ENCODE measurements at regions not wholly inside any gene's neighbourhood (a gene's known extent, or its start where the extent isn't known, plus 50 kb on each side); places are given as distances from the start of the nearest gene placed in this dataset.

DNA sequence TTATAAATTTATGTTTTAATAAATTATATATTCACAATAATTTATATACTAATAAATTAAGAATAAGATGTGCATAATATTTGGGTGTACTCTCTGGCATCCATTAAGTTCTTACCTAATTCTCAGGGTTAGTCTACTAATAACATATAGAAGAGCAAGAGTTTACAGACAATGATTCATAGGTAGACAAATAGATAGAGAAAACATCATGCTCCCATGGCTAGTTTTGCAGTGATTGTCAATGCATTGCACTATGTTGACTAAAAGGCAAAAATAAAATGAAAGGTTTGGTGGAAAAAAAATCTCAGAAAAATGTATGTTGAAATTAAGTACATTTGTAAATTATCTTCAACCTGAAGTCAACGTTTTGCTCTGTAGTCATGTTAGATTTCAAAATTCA lies 606.0 kb downstream of the KCTD8 start:
- Histone ChIP-seq H3K27ac (ENCODE audit: low read length) (no peak overlapping the region), H3K27me3 (ENCODE audit: control insufficient read depth, insufficient read depth, low read length) (no peaks in the 10 kb centered on the region), H3K4me3 (ENCODE audit: low read length) (no peak overlapping the region), H3K36me3 (ENCODE audit: control insufficient read depth, insufficient read depth, low read length) (no peaks in the 10 kb centered on the region), H3K4me1 (ENCODE audit: control insufficient read depth, insufficient read depth, low read length) (no peaks in the 10 kb centered on the region), H3K9me3 (ENCODE audit: control insufficient read depth, insufficient read depth, low read length) (no peaks in the 10 kb centered on the region)
- no CpG with 5 or more reads among the region's 1 CpG for WGBS (ENCODE audit: insufficient coverage, insufficient read length)
- DNase-seq (ENCODE audit: low read depth, low spot score) = no peak

DNA sequence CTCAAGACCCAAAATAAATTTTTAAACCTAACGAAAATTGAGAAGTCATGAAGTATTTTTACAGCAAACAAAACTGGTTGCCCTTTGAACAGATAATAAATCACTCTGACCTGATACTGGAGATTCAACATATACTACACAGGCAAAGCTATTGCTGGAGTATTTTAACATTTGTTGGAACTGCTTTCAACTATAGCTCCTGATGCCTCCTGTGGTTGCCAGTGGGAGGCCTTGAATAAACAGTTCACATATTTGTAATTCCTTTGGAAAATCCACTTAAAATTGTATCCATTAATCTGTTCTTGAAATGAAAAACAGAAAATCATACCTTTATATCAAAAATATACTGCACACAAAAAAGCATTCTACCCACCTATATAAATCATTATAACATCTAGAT lies 605.1 kb downstream of the KCTD8 start:
- Histone ChIP-seq H3K9me3 (ENCODE audit: control insufficient read depth, insufficient read depth, low read length) (no peaks in the 10 kb centered on the region), H3K27ac (ENCODE audit: low read length) (no peak overlapping the region), H3K4me3 (ENCODE audit: low read length) (no peak overlapping the region), H3K4me1 (ENCODE audit: control insufficient read depth, insufficient read depth, low read length) (no peaks in the 10 kb centered on the region), H3K36me3 (ENCODE audit: control insufficient read depth, insufficient read depth, low read length) (no peaks in the 10 kb centered on the region), H3K27me3 (ENCODE audit: control insufficient read depth, insufficient read depth, low read length) (no peaks in the 10 kb centered on the region)
- no CpG with 5 or more reads among the region's 1 CpG for WGBS (ENCODE audit: insufficient coverage, insufficient read length)
- peak; percentile 11 for DNase-seq (ENCODE audit: low read depth, low spot score)

DNA sequence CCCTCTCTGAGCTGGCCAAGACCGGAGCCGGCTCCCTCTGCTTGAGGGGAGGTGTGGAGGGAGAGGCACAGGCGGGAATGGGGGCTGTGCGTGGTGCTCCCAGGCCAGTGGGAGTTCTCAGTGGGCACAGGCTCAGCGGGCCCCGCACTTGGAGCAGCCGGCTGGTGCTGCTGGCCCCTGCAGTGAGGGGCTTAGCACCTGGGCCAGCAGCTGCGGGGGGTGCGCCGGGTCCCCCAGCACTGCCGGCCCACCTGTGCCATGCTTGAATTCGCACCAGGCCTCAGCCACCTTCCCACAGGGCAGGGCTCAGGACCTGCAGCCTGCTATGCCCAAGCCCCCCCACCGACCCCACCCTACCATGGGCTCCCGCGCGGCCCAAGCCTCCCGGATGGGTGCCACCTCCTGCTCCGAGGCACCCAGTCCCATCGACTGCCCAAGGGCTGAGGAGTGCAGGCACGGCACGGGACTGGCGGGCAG lies 602.5 kb downstream of the KCTD8 start:
- no peak overlapping the region for H3K4me3 ChIP-seq (ENCODE audit: low read length)
- H3K27ac ChIP-seq (ENCODE audit: low read length) = no peak overlapping the region
- H3K36me3 ChIP-seq (ENCODE audit: control insufficient read depth, insufficient read depth, low read length) = no peaks in the 10 kb centered on the region
- no peaks in the 10 kb centered on the region for H3K4me1 ChIP-seq (ENCODE audit: control insufficient read depth, insufficient read depth, low read length)
- no peak for DNase-seq (ENCODE audit: low read depth, low spot score)
- H3K9me3 ChIP-seq (ENCODE audit: control insufficient read depth, insufficient read depth, low read length) = no peaks in the 10 kb centered on the region
- no peaks in the 10 kb centered on the region for H3K27me3 ChIP-seq (ENCODE audit: control insufficient read depth, insufficient read depth, low read length)
- WGBS (ENCODE audit: insufficient coverage, insufficient read length) = no CpG with 5 or more reads among the region's 22 CpGs

DNA sequence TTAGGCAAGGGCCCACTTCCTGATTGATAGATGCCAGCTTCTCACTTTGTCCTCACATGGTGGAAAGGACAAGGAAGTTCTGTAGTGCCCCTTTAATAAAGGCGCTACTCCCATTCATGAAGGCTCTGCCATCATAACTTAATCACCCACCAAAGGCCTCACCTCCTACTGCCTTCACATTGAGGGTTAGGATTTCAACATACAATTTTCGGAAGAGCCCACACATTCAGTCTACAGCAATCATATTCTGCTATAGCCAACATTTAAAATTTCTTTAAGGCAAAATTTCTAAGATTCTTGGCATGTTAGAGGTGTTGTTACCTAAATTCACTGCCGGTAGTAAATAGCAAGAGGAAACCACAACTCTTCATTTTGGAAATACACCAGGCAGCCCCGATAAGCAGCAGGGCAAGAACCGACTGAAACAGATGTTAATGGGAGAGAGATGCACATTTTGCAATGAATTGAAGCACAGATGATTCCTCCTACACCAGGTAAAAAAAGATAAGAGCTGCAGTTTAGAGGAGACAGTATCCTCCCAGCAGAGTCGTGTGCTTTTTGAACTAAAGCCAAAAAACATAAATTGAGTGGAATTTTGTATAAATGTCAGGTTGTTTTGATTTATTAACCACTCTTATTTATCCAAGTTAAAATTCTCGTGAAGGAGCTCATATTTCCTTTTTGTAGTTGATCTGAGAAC lies 594.9 kb downstream of the KCTD8 start:
- H3K4me3 ChIP-seq (ENCODE audit: low read length) = no peak overlapping the region
- no peak overlapping the region for H3K27ac ChIP-seq (ENCODE audit: low read length)
- no peaks in the 10 kb centered on the region for H3K36me3 ChIP-seq (ENCODE audit: control insufficient read depth, insufficient read depth, low read length)
- no peaks in the 10 kb centered on the region for H3K4me1 ChIP-seq (ENCODE audit: control insufficient read depth, insufficient read depth, low read length)
- DNase-seq (ENCODE audit: low read depth, low spot score) = no peak
- H3K27me3 ChIP-seq (ENCODE audit: control insufficient read depth, insufficient read depth, low read length) = no peaks in the 10 kb centered on the region
- no CpG with 5 or more reads among the region's 7 CpGs for WGBS (ENCODE audit: insufficient coverage, insufficient read length)
- H3K9me3 ChIP-seq (ENCODE audit: control insufficient read depth, insufficient read depth, low read length) = no peaks in the 10 kb centered on the region

DNA sequence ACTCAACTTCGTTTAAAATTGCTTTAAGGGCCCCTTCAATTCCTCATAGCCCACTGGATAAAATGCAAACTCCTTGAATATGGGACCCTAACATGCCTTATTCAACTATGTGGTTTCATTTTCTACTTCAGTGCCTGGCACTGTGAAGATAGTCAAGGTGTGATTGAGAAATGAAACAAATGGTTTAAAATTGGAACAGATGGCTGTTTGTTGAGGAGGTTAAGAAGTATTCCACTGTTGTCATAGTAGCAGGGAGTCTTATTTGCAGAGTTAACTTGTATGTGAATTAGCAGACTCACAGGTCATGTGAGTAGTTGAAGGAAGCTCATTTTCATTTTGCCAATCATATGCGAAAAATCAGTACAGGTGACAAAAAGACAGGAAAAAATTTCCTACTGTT lies 593.3 kb downstream of the KCTD8 start:
- no peaks in the 10 kb centered on the region for H3K36me3 ChIP-seq (ENCODE audit: control insufficient read depth, insufficient read depth, low read length)
- no peak overlapping the region for H3K27ac ChIP-seq (ENCODE audit: low read length)
- H3K4me1 ChIP-seq (ENCODE audit: control insufficient read depth, insufficient read depth, low read length) = no peaks in the 10 kb centered on the region
- no peak for DNase-seq (ENCODE audit: low read depth, low spot score)
- no peaks in the 10 kb centered on the region for H3K9me3 ChIP-seq (ENCODE audit: control insufficient read depth, insufficient read depth, low read length)
- H3K4me3 ChIP-seq (ENCODE audit: low read length) = no peak overlapping the region
- WGBS (ENCODE audit: insufficient coverage, insufficient read length) = no CpG with 5 or more reads among the region's 2 CpGs
- no peaks in the 10 kb centered on the region for H3K27me3 ChIP-seq (ENCODE audit: control insufficient read depth, insufficient read depth, low read length)

DNA sequence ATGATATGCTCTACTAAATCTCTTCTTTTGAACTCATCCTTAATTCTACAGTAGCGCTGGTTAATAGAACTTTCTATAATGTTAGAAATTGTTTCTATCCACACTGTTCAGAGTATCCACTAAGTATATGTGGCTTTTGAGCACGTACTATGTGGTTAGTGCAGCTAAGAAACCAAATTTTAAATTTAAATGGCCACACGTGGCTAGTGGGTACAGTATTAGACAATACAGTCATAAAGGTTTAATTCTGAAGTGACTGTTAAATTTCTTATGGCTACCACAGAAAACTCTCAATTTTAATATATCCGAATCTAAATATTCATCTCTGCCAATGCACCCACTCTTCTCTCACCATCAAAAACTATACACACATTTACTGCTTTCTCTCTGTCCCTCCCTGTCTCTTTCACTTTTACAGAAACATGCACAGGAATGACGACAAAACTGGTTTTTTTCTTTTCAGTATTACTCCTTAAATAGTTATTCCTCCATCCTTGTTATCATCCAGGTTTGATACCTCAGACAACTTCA lies 583.9 kb downstream of the KCTD8 start:
- Histone ChIP-seq H3K27me3 (ENCODE audit: control insufficient read depth, insufficient read depth, low read length) (no peaks in the 10 kb centered on the region), H3K9me3 (ENCODE audit: control insufficient read depth, insufficient read depth, low read length) (no peaks in the 10 kb centered on the region), H3K27ac (ENCODE audit: low read length) (no peak overlapping the region), H3K36me3 (ENCODE audit: control insufficient read depth, insufficient read depth, low read length) (no peaks in the 10 kb centered on the region), H3K4me1 (ENCODE audit: control insufficient read depth, insufficient read depth, low read length) (no peaks in the 10 kb centered on the region), H3K4me3 (ENCODE audit: low read length) (no peak overlapping the region)
- DNase-seq (ENCODE audit: low read depth, low spot score) = no peak
- 100% methylated on average over 1 of the region's 5 CpGs for WGBS (ENCODE audit: insufficient coverage, insufficient read length)

DNA sequence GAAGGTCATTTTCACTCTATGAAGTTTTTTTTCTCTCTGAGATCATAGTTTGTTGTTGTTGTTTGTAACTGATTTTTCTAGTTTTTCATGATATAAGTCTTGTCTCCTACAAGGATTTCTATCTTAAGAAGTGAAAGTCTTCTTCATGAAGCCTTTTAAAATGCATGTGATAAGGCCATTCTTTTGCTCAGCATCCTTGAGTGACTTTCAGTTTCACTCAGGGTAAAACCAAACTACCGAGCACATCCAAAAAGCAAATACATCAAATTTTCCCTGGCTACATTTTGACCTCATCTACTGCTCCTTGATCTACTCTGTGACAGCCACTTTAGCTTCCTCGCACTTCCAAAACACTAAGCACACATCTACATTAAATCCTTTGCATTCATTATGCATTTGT lies 580.7 kb downstream of the KCTD8 start:
- Histone ChIP-seq H3K9me3 (ENCODE audit: control insufficient read depth, insufficient read depth, low read length) (no peaks in the 10 kb centered on the region), H3K27me3 (ENCODE audit: control insufficient read depth, insufficient read depth, low read length) (no peaks in the 10 kb centered on the region), H3K4me3 (ENCODE audit: low read length) (no peak overlapping the region), H3K4me1 (ENCODE audit: control insufficient read depth, insufficient read depth, low read length) (no peaks in the 10 kb centered on the region), H3K27ac (ENCODE audit: low read length) (no peak overlapping the region), H3K36me3 (ENCODE audit: control insufficient read depth, insufficient read depth, low read length) (no peaks in the 10 kb centered on the region)
- DNase-seq (ENCODE audit: low read depth, low spot score) = no peak
- WGBS (ENCODE audit: insufficient coverage, insufficient read length) = no CpG with 5 or more reads among the region's 2 CpGs

DNA sequence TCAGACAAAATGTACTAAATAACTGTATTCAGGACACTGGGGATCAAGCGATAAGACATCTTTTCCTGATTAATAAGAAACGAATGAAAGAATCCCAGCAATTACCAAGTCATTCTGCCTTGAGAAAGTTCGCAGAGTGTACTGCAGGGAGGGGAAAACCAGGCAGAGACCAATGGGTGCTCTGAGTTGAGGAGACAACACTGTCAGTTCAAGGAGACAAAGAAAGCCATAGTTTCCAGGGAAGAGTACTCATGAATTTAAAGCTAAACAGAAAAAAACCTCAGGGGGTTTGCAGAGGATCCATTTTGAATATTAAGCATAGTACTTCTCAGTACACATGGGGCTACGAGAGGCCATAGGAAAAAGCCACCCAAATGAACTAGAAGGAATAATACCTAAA lies 573.0 kb downstream of the KCTD8 start:
- WGBS (ENCODE audit: insufficient coverage, insufficient read length) = no CpG with 5 or more reads among the region's 4 CpGs
- Histone ChIP-seq H3K27ac (ENCODE audit: low read length) (no peak overlapping the region), H3K27me3 (ENCODE audit: control insufficient read depth, insufficient read depth, low read length) (no peaks in the 10 kb centered on the region), H3K4me1 (ENCODE audit: control insufficient read depth, insufficient read depth, low read length) (no peaks in the 10 kb centered on the region), H3K4me3 (ENCODE audit: low read length) (no peak overlapping the region), H3K36me3 (ENCODE audit: control insufficient read depth, insufficient read depth, low read length) (no peaks in the 10 kb centered on the region), H3K9me3 (ENCODE audit: control insufficient read depth, insufficient read depth, low read length) (no peaks in the 10 kb centered on the region)
- no peak for DNase-seq (ENCODE audit: low read depth, low spot score)

DNA sequence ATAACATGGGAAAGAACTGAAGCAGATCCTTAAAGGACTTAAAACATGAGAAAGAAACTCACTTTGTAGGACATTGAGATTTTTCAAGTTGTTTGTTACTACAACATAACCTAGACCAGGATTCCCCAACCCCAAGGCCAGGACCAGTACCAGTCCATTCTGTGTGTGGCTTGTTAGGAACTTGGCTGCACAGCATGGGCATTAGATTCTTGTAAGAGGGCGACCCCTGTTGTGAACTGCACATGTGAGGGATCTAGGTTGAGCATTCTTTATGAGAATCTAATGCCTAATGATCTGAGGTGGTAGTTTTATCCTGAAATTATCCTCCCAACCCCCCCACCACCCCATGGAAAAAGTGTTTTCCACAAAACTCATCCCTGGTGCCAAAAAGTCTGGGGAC lies 566.1 kb downstream of the KCTD8 start:
- WGBS (ENCODE audit: insufficient coverage, insufficient read length) = no CpG with 5 or more reads among the region's 1 CpG
- Histone ChIP-seq H3K27ac (ENCODE audit: low read length) (no peak overlapping the region), H3K4me1 (ENCODE audit: control insufficient read depth, insufficient read depth, low read length) (no peaks in the 10 kb centered on the region), H3K36me3 (ENCODE audit: control insufficient read depth, insufficient read depth, low read length) (no peaks in the 10 kb centered on the region), H3K4me3 (ENCODE audit: low read length) (no peak overlapping the region), H3K9me3 (ENCODE audit: control insufficient read depth, insufficient read depth, low read length) (no peaks in the 10 kb centered on the region), H3K27me3 (ENCODE audit: control insufficient read depth, insufficient read depth, low read length) (no peaks in the 10 kb centered on the region)
- no peak for DNase-seq (ENCODE audit: low read depth, low spot score)

DNA sequence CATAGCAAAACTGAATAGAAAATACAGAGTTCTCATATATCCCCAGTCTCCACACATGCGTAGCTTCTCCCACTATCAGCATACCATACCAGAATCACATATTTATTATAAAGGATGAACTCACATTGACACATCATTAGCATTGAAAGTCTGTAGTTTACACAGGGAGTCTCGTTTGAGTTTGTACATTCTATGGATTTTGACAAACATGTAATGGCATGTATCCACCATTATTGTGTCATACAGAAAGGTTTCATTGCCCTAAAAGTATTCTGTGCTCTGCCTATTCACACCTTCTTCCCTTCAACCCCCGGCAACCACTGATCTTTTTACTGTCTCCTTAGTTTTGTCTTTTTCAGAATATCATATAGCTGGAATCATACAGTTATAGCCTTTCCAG lies 562.4 kb downstream of the KCTD8 start:
- Histone ChIP-seq H3K27ac (ENCODE audit: low read length) (no peak overlapping the region), H3K27me3 (ENCODE audit: control insufficient read depth, insufficient read depth, low read length) (no peaks in the 10 kb centered on the region), H3K4me3 (ENCODE audit: low read length) (no peak overlapping the region), H3K9me3 (ENCODE audit: control insufficient read depth, insufficient read depth, low read length) (no peaks in the 10 kb centered on the region), H3K36me3 (ENCODE audit: control insufficient read depth, insufficient read depth, low read length) (no peaks in the 10 kb centered on the region), H3K4me1 (ENCODE audit: control insufficient read depth, insufficient read depth, low read length) (no peaks in the 10 kb centered on the region)
- DNase-seq (ENCODE audit: low read depth, low spot score) = no peak
- no CpG with 5 or more reads among the region's 3 CpGs for WGBS (ENCODE audit: insufficient coverage, insufficient read length)

DNA sequence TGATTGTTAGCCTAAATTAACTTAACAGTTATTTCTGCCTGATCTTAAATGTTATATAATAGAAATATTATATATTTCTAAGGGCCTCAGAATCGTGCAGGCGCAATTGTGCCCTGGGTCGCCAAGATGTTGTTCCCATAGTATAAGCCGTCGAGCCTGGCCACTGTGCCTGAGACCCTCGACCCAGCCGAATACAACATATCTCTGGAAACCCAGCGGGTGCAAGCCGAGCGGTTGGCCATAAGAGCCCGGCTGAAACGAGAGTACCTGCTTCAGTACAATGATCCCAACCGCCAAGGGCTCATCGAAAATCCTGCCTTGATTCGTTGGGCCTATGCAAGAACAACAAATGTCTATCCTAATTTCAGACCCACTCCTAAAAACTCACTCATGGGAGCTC lies 549.8 kb downstream of the KCTD8 start:
- no CpG with 5 or more reads among the region's 15 CpGs for WGBS (ENCODE audit: insufficient coverage, insufficient read length)
- no peaks in the 10 kb centered on the region for H3K27me3 ChIP-seq (ENCODE audit: control insufficient read depth, insufficient read depth, low read length)
- DNase-seq (ENCODE audit: low read depth, low spot score) = no peak
- no peak overlapping the region for H3K4me3 ChIP-seq (ENCODE audit: low read length)
- no peaks in the 10 kb centered on the region for H3K9me3 ChIP-seq (ENCODE audit: control insufficient read depth, insufficient read depth, low read length)
- H3K27ac ChIP-seq (ENCODE audit: low read length) = no peak overlapping the region
- H3K4me1 ChIP-seq (ENCODE audit: control insufficient read depth, insufficient read depth, low read length) = no peaks in the 10 kb centered on the region
- no peaks in the 10 kb centered on the region for H3K36me3 ChIP-seq (ENCODE audit: control insufficient read depth, insufficient read depth, low read length)
